ENCODE measurements at regions not wholly inside any gene's neighbourhood (a gene's known extent, or its start where the extent isn't known, plus 50 kb on each side); places are given as distances from the start of the nearest gene placed in this dataset.

GRCh38 chr15:29635513-29636098, 186.7 kb downstream of the TJP1 start:
- TF ChIP-seq CTCF (IDR thresholded peaks at IDR 0.05; ENCODE audit: control extremely low read depth, extremely low read depth, low read depth, missing control alignments): no peak
- CTCF ChIA-PET: no interaction called here
- POLR2A ChIA-PET: no interaction called here
- no peak for DNase-seq (ENCODE audit: extremely low spot score)

- ChIA-PET CTCF (no interaction called here), POLR2A (no interaction called here)
- no peak for TF ChIP-seq CTCF (IDR thresholded peaks at IDR 0.05; ENCODE audit: control extremely low read depth, extremely low read depth, low read depth, missing control alignments)
- DNase-seq (ENCODE audit: extremely low spot score): no peak
Measured at GRCh38 chr15:29633971-29634370, 188.3 kb downstream of the TJP1 start.

- no peak for DNase-seq (ENCODE audit: extremely low spot score)
- CTCF ChIA-PET: no interaction called here
- TF ChIP-seq CTCF (IDR thresholded peaks at IDR 0.05; ENCODE audit: control extremely low read depth, extremely low read depth, low read depth, missing control alignments): no peak
- POLR2A ChIA-PET: no interaction called here
Measured at GRCh38 chr15:29632671-29633406, 189.4 kb downstream of the TJP1 start.

- no peak for DNase-seq (ENCODE audit: extremely low spot score)
- TF ChIP-seq CTCF (IDR thresholded peaks at IDR 0.05; ENCODE audit: control extremely low read depth, extremely low read depth, low read depth, missing control alignments): no peak
- POLR2A ChIA-PET: no interaction called here
- CTCF ChIA-PET: interaction anchor here (1.5 kb wide), 1 partner anchor 17 kb away, joined by 3 read pairs; no protein-coding TSS in a partner anchor
Measured at GRCh38 chr15:29631076-29632070, 190.9 kb downstream of the TJP1 start.

- DNase-seq (ENCODE audit: extremely low spot score): no peak
- no peak for TF ChIP-seq CTCF (IDR thresholded peaks at IDR 0.05; ENCODE audit: control extremely low read depth, extremely low read depth, low read depth, missing control alignments)
- POLR2A ChIA-PET: no interaction called here
- CTCF ChIA-PET: no interaction called here
Measured at GRCh38 chr15:29624271-29624670, 198.0 kb downstream of the TJP1 start.

GRCh38 chr15:29623116-29623639, 199.1 kb downstream of the TJP1 start:
- ChIA-PET POLR2A (no interaction called here), CTCF (interaction anchor here (1.5 kb wide), 1 partner anchor 483 kb away, joined by 4 read pairs; no protein-coding TSS in a partner anchor)
- DNase-seq (ENCODE audit: extremely low spot score): no peak
- TF ChIP-seq CTCF (IDR thresholded peaks at IDR 0.05; ENCODE audit: control extremely low read depth, extremely low read depth, low read depth, missing control alignments): no peak

All from GM10248 (cell line).